Ovary (tissue), 7 donors: ENCODE measurements at regions not wholly inside any gene's neighbourhood (a gene's known extent, or its start where the extent isn't known, plus 50 kb on each side); places are given as distances from the start of the nearest gene placed in this dataset.

Experiments
- DNase-seq, 5 donors: peaks; one replicate each; pipeline ENCODE4 v3.0.0-alpha.2; 2019 to 2020
- H3K27ac ChIP-seq, 2 donors: fragments of 200-600 bp; one replicate each; pipeline versions ENCODE4 v1.5.1 to v1.8.0; 2019 to 2022
- H3K27me3 ChIP-seq: fragments of 200-600 bp; one replicate; pipeline ENCODE4 v1.8.0; 2022
- H3K36me3 ChIP-seq: fragments of 200-600 bp; sonication (generic); one replicate; pipeline ENCODE4 v1.5.1; 2019
- H3K4me1 ChIP-seq: one replicate; pipeline ENCODE4 v1.8.1; 2013; ENCODE audit warnings: mild to moderate bottlenecking, moderate library complexity; ENCODE audit not compliant: insufficient read depth
- H3K4me3 ChIP-seq: fragments of 200-600 bp; sonication (generic); one replicate; pipeline ENCODE4 v1.5.1; 2017
- H3K9me3 ChIP-seq, 2 donors: fragments of 200-600 bp in 1 of 2; sonication (generic) in 1 of 2; one replicate each; pipeline versions ENCODE4 v1.5.1 to v1.8.1; 2013 to 2019; ENCODE audit warnings: mild to moderate bottlenecking in 1 of 2, moderate library complexity in 1 of 2
- EP300 ChIP-seq: sonication (generic); formaldehyde crosslinking; IDR thresholded peaks from one replicate; pipeline ENCODE4 v1.6.1; 2017; ENCODE audit warnings: antibody characterized with exemption
- POLR2A ChIP-seq: fragments of 450-650 bp; IDR thresholded peaks from one replicate; pipeline ENCODE4 v1.6.1; 2017; ENCODE audit warnings: antibody characterized with exemption, mild to moderate bottlenecking, moderate library complexity
- WGBS, 3 donors: extraction: QIAGEN DNeasy Blood & Tissue Kit in 1 of 3; methylation state at CpG; one replicate each; pipeline versions ENCODE4 v1.1.5 to v1.1.7; 2013 to 2017; 5-methylcytosine and 5-hydroxymethylcytosine counted together
- intact Hi-C, 4 donors: fragments of 100-400 bp; cut with DNase I; formaldehyde crosslinking; loops; one replicate each; pipeline versions ENCODE4 v1.11.0 to v1.15.1; 2022 to 2023
- TF ChIP-seq, protein P1 (sequence below), 3 donors: fragments of 450-650 bp in 2 of 3; fragments of 200-600 bp in 1 of 3; IDR thresholded peaks; one replicate each; pipeline versions ENCODE4 v1.5.1 to v1.8.0; 2016 to 2022; ENCODE audit warnings: antibody characterized with exemption in 3 of 3, mild to moderate bottlenecking in 1 of 3
- donor health status: DM: no; HTN: no; CAD: no; lungs with moderate emphysema.
- donor health status: DM: no; HTN: no; CAD: no.
- donor health status: Bipolar disorder and iron deficiency.
- donor health status: DM: no; HTN: no; CAD: no.
- donor health status: DM: yes; HTN: yes; CAD: no.

DNA sequence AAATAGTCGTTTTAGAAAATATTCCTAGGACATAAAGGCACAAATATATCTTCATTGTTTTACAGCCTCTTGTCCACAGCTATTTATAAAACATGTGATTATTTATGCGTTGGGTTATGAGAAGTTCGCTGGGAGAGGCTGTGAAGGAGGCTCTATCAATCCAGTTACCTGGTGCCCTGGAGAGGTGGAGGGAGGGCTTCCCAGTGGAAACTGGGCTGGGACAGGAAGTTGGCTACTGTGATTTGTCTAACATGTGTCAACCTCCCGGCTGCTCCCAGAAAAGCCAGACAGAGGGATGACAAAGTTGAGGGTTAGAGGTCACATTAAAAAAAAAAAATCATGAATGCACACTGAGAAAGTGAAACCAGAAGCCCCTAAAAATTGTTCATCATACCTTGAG lies 346.5 kb downstream of the ZNF536 start:
- TF ChIP-seq EP300 (no peak), POLR2A (no peak)
- TF ChIP-seq, protein P1, sequence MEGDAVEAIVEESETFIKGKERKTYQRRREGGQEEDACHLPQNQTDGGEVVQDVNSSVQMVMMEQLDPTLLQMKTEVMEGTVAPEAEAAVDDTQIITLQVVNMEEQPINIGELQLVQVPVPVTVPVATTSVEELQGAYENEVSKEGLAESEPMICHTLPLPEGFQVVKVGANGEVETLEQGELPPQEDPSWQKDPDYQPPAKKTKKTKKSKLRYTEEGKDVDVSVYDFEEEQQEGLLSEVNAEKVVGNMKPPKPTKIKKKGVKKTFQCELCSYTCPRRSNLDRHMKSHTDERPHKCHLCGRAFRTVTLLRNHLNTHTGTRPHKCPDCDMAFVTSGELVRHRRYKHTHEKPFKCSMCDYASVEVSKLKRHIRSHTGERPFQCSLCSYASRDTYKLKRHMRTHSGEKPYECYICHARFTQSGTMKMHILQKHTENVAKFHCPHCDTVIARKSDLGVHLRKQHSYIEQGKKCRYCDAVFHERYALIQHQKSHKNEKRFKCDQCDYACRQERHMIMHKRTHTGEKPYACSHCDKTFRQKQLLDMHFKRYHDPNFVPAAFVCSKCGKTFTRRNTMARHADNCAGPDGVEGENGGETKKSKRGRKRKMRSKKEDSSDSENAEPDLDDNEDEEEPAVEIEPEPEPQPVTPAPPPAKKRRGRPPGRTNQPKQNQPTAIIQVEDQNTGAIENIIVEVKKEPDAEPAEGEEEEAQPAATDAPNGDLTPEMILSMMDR (IDR thresholded peaks at IDR 0.05): no peak
- H3K27ac ChIP-seq: no peak overlapping the region
- H3K27me3 ChIP-seq: no peaks in the 10 kb centered on the region
- peak overlapping the region; percentile 58 for H3K4me3 ChIP-seq
- intact Hi-C loops: no loop called here
- no peak for DNase-seq
- no peaks in the 10 kb centered on the region for H3K4me1 ChIP-seq
- WGBS, 3 donors: 3 to 11% (median 8%) methylated on average over 4 of the region's 4 CpGs
- no peaks in the 10 kb centered on the region for H3K9me3 ChIP-seq
- no peaks in the 10 kb centered on the region for H3K36me3 ChIP-seq

DNA sequence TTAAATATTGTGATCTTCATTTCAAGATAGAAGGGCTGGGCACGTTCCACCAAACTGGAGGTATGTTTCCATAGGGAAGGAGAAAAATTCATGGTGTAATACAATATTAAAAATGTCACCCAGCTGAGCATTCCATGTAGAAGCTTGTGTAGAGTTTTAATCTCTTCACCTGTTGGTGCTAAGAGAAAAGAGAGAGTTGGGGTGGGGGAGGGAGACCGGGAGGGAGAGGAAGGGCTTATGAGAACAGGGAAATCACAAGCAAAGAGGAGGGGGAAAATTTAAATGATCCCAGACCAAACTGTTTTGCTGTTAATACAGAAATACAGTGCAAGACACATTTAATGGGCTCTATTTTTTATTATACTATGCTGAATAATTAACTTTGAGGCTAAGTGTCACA lies 345.8 kb downstream of the ZNF536 start:
- TF ChIP-seq, protein P1 (IDR thresholded peaks at IDR 0.05): no peak
- TF ChIP-seq EP300 (no peak), POLR2A (no peak)
- WGBS, 3 donors: 72 to 75% (median 75%) methylated on average over 2 of the region's 2 CpGs
- H3K27ac ChIP-seq: no peak overlapping the region
- DNase-seq: no peak
- intact Hi-C loops: no loop called here
- no peaks in the 10 kb centered on the region for H3K36me3 ChIP-seq
- H3K4me3 ChIP-seq: no peak overlapping the region
- H3K4me1 ChIP-seq: no peaks in the 10 kb centered on the region
- no peaks in the 10 kb centered on the region for H3K27me3 ChIP-seq
- no peaks in the 10 kb centered on the region for H3K9me3 ChIP-seq

DNA sequence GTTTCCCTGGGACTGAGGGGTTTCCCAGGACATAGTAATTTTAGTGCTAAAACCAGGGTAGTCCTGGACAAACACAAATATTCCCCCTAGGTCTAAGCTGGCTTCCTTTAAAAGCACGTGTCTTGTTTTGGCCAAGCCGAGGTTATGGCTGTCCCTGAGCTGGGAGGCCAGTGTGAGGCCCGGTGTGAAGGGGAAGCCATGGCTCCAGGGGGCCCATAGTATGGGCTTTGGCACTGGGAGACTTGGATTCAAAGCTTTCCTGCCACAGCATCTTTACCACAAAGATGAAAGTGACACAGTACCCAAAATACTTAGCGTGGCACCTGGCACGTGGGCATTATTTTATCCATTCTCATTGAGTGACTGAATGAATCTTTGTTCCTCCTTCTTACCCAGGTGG lies 345.2 kb downstream of the ZNF536 start:
- no peak overlapping the region for H3K27ac ChIP-seq
- no peaks in the 10 kb centered on the region for H3K9me3 ChIP-seq
- no peaks in the 10 kb centered on the region for H3K36me3 ChIP-seq
- H3K4me3 ChIP-seq: no peak overlapping the region
- 86 to 94% (median 88%) methylated on average over 5 of the region's 5 CpGs for WGBS, 3 donors
- intact Hi-C loops: no loop called here
- no peak for DNase-seq
- H3K27me3 ChIP-seq: no peaks in the 10 kb centered on the region
- no peaks in the 10 kb centered on the region for H3K4me1 ChIP-seq
- TF ChIP-seq EP300: no peak
- no peak for TF ChIP-seq POLR2A
- TF ChIP-seq, protein P1 (IDR thresholded peaks at IDR 0.05): no peak

DNA sequence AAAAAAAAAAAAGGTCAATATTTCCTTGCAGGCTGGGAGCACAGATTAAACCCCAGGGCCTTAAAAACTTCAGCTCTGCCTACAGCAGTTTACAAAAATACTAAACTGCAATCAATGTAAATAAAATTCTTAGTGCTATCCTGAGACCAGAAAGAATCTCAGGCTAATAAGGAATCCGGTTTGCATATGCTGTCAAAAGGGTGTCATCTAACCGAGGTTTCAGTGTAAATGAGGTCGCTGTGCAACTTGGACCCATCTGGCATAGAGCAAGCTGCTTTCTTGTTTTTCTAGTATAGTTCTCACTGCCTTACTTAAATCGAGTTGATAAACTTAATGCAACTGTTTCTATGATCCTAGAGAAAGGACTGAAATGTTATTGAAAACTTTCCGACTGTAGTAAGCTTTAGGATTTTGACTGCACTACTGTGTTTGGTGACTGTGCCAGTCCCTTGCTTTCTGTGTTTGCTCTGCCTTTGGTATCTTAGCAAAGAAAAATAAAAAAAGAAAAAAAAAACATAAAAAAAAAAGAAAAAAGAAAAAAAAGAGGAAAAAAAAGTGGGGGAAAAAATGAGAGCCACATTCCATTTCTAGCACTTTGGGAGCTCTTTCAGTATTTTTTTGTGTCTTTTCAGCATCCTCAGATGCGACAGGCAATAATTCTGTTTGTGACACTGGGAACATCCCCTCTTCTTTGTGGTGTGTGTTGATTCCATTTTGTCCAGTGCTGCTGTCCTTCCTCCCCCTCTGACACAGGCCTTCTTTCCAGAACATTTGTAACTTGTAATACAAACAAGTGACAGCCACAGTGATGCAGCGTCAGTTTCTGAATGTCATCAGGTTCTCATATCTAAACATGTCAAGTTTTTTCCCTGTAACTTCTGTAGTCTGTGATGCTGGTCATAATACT lies 340.5 kb downstream of the ZNF536 start:
- DNase-seq: no peak
- intact Hi-C loops: no loop called here
- TF ChIP-seq, protein P1 (IDR thresholded peaks at IDR 0.05): no peak
- TF ChIP-seq POLR2A (no peak), EP300 (no peak)
- Histone ChIP-seq H3K27ac (no peak overlapping the region), H3K4me3 (no peak overlapping the region), H3K4me1 (no peaks in the 10 kb centered on the region), H3K36me3 (no peaks in the 10 kb centered on the region), H3K9me3 (no peaks in the 10 kb centered on the region), H3K27me3 (no peaks in the 10 kb centered on the region)
- 48 to 63% (median 58%) methylated on average over 7 of the region's 7 CpGs for WGBS, 3 donors
